ENCODE measurements at regions not wholly inside any gene's neighbourhood (a gene's known extent, or its start where the extent isn't known, plus 50 kb on each side); places are given as distances from the start of the nearest gene placed in this dataset.
"Not testable (repeated sequence)": the region's sequence is repeated elsewhere in the genome, so short reads cannot be mapped to it uniquely, and the experiment has no call there.

DNA sequence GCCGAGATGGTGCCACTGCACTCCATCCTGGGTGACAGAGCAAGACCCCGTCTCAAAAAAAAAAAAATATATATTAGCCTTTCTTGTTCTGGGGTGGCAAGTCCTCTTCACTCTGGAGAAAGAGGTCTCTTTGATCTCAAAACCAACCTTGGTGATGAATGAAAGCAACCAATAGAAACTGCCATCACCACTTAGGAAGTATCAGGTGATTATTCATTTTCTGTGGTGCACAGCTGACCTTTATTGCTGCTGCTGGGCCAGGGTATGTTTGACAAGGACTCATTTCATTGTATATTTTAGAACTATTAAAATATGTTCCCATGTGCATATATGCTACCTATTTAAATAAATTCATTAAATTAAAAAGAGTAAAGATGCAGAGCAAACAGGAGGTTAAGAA is 76.0 kb upstream of the KIT start:
- no peak for DNase-seq (ENCODE audit: low read depth)

GRCh38 chr4:54585321-54586000 is 72.3 kb upstream of the KIT start:
- peak; percentile 1 for DNase-seq (ENCODE audit: low read depth)

- peak; percentile 9 for DNase-seq (ENCODE audit: low read depth)
Measured at GRCh38 chr4:54586320-54586955, 71.3 kb upstream of the KIT start.

- DNase-seq (ENCODE audit: low read depth), result no peak
Measured at GRCh38 chr4:54587107-54587891, 70.5 kb upstream of the KIT start.

GRCh38 chr4:54588404-54588803 is 69.4 kb upstream of the KIT start:
- DNase-seq (ENCODE audit: low read depth), result peak; percentile 7

DNA sequence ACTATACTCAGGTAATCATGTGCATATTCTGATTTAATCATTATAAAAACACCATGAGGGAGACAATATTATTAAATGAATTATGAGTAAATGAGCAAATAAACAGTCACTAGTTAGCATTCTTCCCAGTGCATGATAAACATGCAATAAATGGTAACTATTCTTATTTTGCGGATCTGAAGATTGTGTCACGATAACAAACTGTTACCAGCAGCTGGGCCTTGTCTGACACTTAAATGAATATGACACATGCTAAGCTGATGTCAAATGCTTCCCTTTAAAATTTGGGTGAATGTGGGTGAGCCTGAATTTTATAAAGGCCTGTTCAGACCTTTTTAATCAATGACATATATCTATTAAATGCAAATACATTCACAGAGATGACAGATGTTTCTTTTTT is 68.2 kb upstream of the KIT start:
- no peak for DNase-seq (ENCODE audit: low read depth)

DNA sequence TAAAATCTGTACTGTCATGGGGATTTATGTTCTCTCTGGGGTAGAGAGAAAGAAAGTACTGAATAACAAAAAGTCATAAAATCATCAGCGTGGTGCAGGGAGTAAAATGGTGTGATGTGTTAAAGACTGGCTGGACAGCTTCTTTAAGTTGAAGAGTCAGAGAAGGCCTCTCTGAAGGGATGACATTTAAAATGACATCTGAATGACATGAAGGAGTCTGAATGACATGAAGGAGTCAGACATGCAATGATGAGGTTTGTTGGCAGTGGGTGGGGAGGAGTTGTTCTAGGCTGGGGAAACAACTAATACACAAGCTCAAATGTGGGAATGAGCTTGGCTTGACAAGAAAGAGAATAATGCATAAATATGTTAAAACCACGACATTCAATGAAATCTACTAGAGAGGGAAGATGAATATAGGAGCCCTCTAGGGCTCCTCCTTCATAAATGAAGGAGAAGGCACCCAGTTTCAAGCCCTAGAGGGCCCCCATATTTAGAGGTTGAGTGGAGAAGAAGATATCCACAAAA is 63.9 kb upstream of the KIT start:
- no peak for DNase-seq (ENCODE audit: low read depth)

DNA sequence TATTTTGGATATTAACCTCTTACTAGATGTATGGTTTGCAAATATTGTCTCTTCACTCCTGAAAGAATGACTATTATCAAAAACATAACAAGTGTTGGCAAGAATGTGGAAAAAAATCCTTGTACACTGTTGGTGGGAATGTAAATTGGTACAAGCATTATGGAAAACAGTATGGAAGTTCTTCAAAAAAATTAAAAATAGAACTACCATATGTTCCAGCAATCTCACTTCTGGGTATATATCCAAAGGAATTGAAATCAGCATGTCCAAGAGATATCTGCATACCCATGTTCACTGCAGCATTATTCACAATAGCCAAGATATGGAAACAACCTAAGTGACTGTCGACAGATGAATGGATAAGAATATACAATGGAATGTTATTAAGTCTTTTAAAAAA is 61.6 kb upstream of the KIT start:
- no peak for DNase-seq (ENCODE audit: low read depth)

- DNase-seq (ENCODE audit: low read depth), result not testable (repeated sequence)
Measured at GRCh38 chr4:54597678-54598077, 60.1 kb upstream of the KIT start.

- DNase-seq (ENCODE audit: low read depth), result not testable (repeated sequence)
Measured at GRCh38 chr4:54602175-54602574, 55.6 kb upstream of the KIT start.

GRCh38 chr4:54607067-54607466 is 50.7 kb upstream of the KIT start:
- DNase-seq (ENCODE audit: low read depth), result no peak

GRCh38 chr4:54607521-54607920 is 50.2 kb upstream of the KIT start:
- DNase-seq (ENCODE audit: low read depth), result no peak
